GM19452 (cell line): ENCODE measurements at regions not wholly inside any gene's neighbourhood (a gene's known extent, or its start where the extent isn't known, plus 50 kb on each side); places are given as distances from the start of the nearest gene placed in this dataset.

ENCODE experiments used
- ATAC-seq: cut with Tn5 transposase; IDR thresholded peaks from one replicate; pipeline ENCODE4 v1.9.1; 2021; ENCODE audit not compliant: unreplicated experiment

DNA sequence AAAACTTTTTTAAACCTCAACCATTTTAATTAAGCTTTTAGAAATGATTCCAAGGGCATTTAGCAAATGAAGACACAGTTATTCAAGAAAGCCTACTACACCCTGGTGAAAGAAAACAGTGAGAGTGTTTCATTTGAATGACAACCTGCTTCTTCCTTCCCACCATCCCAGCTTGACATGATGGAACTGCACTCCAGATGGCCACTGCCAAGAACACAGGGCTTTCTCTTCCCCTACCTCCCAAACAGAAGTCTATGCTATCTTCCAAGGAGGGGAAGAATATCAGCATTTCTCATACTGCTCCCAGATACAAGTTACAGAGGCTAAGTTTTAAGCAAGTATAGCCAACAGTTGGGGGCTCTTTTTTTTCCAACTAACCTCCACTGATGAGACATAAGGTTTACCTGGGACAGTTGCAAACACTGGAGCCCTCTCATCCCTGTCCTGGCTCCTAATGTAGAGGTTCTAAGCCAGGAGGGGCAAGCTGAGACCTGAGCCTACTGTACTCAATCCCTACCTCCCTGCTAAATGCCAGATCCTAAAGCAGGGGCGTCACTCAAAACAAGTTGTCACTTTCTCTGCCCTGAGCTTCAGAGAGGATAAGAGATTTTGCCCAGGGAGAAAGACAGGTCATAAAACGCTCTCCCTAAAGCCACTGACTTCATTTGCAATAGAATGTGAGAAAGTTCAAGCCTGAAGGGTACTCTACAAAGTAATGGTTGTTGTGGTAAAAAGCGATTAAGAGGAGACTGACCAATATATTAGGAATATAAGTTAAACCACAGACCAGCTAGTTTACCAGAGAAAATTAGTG is 88.5 kb upstream of the SLC27A6 start:
- no peak for ATAC-seq

DNA sequence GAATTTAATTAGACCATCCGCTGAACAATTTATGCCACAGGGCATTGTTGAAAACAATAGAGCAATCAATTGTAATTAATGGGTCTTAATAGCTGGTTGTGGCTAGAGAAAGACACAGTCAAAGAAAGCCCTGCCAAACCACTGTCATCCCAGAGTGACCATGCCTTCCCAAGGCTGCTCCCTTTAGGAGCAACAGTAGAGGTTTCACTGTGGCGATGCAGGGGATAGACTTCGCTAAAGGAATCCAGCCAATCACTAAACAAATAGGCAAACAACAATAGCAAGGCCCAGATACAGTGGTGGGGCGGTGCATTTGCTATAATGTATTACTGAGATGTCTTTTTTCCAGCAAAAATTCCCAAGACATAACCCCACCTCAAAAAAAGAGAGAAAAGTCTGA is 87.8 kb upstream of the SLC27A6 start:
- no peak for ATAC-seq

DNA sequence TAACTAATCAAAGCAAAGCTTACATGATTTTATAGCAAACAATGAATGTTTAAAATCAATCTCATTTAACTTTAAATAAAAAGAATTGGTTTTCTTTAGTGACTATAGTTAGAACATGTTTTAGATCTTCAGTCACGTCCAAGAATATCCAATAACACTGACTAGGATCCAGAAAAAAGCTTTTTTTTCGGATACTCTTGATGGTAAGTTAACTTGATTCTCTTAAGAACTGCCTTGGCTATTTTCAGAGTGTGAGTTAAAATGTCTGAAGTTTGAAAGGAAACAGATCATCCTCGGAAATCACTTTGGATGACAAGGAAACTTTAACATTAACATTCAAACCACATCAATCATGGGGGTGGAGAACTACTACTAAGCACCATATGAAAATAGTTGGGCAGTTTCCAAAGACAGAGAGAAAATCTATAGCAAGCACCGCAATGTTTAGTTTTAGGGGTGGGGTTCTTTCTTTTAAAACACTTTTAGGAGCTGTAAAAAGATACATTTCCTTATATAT is 83.7 kb upstream of the SLC27A6 start:
- ATAC-seq, result no peak

DNA sequence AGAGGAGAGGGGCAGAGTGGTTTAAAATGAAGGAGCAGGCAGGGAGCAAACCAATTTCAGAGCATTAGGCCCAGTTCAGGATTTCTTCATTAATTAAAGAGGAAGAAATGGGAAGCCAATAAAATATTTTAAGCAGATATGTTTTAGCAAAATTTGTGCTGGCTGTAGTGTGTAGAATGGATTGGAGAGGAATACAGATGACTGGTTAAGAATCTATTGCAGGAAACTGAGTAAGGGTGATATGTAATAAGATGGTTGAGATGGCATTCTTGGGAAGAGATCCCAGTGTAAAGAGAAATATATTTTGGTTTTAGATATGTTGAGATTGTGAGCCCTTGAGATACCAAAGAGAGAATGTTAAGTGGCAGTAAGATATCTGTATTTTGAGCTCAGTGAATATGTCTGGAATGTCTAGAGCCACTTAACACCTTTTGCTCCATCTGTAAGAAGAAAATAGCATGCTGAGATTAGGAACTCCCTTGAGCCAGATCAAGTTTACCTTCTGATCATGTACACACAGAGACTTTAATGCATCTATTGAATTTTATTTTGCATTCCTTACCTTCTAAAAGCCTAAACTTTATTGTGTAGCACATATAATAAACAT is 79.5 kb upstream of the SLC27A6 start:
- ATAC-seq, result no peak

DNA sequence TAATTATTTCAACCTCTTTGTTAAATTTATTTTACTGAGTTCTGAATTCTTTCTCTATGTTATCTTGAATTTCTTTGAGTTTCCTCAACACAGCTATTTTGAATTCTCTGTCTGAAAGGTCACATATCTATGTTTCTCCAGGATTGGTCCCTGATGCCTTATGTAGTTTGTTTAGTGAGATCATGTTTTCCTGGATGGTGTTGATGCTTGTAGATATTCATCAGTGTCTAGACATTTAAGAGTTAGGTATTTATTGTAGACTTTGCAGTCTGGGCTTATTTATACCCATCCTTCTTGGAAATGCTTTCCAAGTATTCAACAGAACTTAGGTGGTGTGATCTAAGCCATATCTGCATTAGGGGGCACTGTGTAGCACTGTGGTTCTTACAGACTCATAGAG is 70.2 kb upstream of the SLC27A6 start:
- ATAC-seq, result no peak

DNA sequence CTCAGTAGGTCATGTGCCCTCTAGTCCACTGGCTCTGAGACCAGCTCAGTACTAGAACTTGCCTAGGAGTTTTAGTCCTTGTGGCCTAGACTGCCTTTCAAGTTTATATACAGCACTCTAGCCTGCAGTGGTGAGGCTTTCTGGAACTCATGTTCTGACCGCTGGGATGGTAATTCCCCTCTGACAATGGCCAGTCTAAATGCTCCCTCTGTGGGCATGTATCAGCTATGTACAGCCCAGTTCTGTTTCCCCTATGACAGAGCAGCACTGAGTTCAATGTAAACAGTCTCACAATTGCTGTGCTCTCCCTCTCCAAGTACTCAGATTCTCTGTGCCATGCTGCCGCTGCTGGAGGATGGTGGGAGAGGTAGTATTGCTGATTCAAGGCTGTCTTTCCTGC is 68.6 kb upstream of the SLC27A6 start:
- no peak for ATAC-seq

DNA sequence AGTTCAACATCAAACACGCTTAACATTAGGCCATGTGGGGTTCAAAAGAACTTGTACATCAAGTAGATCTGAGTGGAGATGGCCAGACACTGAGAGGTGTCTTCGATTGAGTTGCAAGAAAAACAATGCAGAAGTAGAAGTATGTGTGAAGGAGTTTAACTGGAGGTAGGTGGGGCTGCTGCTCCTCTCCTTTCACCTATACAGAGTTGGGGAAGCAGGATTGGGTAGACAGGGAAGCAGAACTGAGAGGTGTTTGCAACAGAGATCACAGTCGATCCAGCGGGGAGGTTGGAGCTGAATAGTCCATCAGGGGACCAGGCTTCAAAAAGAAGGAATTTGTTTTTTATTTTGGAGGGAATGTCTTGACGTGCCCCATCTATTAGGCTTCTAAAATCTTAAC is 61.7 kb upstream of the SLC27A6 start:
- no peak for ATAC-seq

DNA sequence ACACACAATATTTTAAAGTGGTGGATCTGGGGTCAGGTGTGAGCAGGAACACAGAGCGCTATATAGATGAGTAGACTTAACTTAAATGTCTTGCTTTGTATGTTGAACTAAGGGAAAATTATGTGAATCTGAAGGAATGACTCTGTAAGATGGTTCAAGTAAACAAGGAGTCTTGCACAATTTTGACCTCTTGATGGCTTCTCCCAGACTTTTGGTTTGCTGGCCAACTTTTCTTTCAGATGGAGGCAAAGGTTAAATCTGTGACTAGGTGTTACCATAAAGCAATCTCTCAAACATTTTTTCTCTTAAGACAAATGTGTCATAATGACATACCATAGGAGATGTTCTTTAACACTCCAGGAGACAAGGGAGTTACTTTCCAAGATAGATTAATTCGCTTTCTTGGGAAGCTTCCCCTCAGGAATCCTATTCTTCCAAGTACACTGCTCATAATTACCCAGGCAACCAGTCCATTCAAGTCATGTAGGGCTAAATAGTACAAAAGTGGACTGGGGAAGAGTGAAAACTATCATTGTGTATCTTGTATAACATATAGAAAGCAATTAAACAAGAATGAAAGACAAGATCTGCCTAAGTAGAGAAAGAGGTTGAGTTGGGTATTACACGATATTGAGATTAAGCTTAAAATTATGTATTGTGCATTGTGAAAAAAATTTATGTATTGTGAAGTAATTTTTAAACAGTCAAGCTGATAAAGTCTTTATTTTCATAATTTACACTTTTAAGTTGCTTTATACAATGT is 60.3 kb upstream of the SLC27A6 start:
- ATAC-seq, result no peak

DNA sequence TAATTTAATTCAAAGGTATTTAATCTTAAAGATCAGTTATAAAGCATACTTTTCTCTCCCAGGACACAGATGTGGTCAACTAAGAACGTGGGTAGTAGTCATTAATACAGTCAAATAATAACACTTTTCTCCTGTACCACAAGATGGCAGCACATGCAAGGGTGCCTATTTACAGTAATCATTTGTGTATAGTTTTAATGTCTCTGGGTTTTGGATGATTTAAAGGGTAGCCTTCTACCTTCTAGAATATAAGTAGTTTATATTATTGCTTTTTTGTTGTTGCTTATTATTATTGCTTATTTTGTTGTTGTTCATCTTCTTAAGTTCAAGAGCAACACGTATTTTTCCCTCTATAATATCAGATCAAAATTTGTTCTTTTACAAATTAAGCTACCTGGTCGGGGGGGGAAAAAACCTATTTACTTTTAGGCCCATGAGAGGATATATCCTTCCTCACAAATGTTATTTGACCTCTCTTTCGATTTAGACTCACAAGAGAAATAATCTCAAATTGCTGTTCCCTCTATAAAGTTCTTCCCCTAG is 59.6 kb upstream of the SLC27A6 start:
- ATAC-seq, result peak; percentile 85

DNA sequence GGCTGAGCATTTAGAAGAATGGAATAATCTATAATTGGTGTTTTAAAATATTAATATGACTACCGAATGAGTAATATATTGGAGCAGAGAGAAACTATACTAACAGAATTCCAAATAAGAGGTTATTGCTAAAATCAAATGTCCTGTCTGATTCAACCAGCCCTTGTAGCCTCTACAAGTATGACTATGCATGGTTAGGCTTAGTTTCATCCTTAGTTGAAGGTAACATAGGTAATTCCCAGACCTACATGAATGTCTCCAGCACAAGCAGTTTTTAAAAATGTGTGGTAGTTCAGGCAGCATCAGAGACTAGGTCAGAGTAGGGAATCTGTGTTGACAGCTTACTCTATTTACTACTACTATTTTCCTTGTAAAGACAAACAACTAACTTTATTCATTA is 51.7 kb upstream of the SLC27A6 start:
- no peak for ATAC-seq
